HCT116 (cell line): ENCODE measurements at regions not wholly inside any gene's neighbourhood (a gene's known extent, or its start where the extent isn't known, plus 50 kb on each side); places are given as distances from the start of the nearest gene placed in this dataset.

Experiments
- ATAC-seq: fragments of 200-7000 bp; cut with Tn5 transposase; 2 replicates; pipeline ENCODE4 v1.9.1; 2020; ENCODE audit warnings: mild to moderate bottlenecking, moderate library complexity
- BruUV-seq: library from RNA; stranded (reverse); fragments of 400-500 nt; replicated peaks from 2 replicates; lab custom pipeline; 2021; lab: Mats Ljungman, UMichigan
- CTCF ChIA-PET: fragments of 300-600 bp; sonication (Branson Sonifier 250); formaldehyde crosslinking; loops from one replicate; lab custom pipeline; 2021; ENCODE audit warnings: antibody characterized with exemption; lab: Charles Lee
- POLR2A ChIA-PET: fragments of 300-600, 350-600 bp; sonication (Branson Sonifier 250); formaldehyde crosslinking; loops from one replicate; lab custom pipeline; 2021; ENCODE audit warnings: antibody characterized with exemption; lab: Charles Lee
- RAD21 ChIA-PET, 2 experiments: fragments of 300-600 bp; sonication (Branson Sonifier 250); formaldehyde crosslinking; loops; one replicate each; lab custom pipeline; 2023; ENCODE audit warnings: low total read pairs in 2 of 2; ENCODE audit not compliant: uncharacterized antibody in 2 of 2, unreplicated experiment in 2 of 2, low non-redundant PET in 1 of 2; lab: Charles Lee
- DNase-seq: peaks from one replicate; pipeline ENCODE4 v3.0.0-alpha.2; 2010; ENCODE audit warnings: low read depth, low spot score
- H2AFZ ChIP-seq: fragments of 200-600 bp; shearing (Covaris generic), sonication (generic); 2 replicates; pipeline ENCODE4 v1.6.1; 2017; ENCODE audit warnings: low read depth, mixed run types, mixed read lengths, antibody characterized with exemption, low read length; ENCODE audit not compliant: poor library complexity, severe bottlenecking
- H3K27ac ChIP-seq: 2 replicates; pipeline ENCODE4 v1.5.1; 2012; ENCODE audit warnings: low read depth, low read length
- H3K27me3 ChIP-seq: fragments of 200-600 bp; sonication (generic); 2 replicates; pipeline ENCODE4 v1.6.1; 2016; ENCODE audit warnings: mixed run types, low read length, mixed read lengths; ENCODE audit not compliant: insufficient read depth
- H3K36me3 ChIP-seq, 2 experiments: fragments of 200-500 bp in 1 of 2; fragments of 200-600 bp in 1 of 2; sonication (Bioruptor generic) in 1 of 2; sonication (generic) in 1 of 2; 2 replicates each; pipeline versions ENCODE4 v1.5.1 to v1.6.1; 2014 to 2016; ENCODE audit warnings: low read length in 2 of 2, inconsistent platforms in 1 of 2, mixed read lengths in 1 of 2, mixed run types in 1 of 2; ENCODE audit not compliant: insufficient read depth in 2 of 2, control insufficient read depth in 1 of 2
- H3K4me1 ChIP-seq, 2 experiments: fragments of 200-600 bp in 1 of 2; sonication (generic) in 1 of 2; 2 replicates each; pipeline versions ENCODE4 v1.5.1 to v1.6.1; 2012 to 2017; ENCODE audit warnings: low read length in 2 of 2, inconsistent platforms in 1 of 2, mild to moderate bottlenecking in 1 of 2, mixed read lengths in 1 of 2, mixed run types in 1 of 2, moderate library complexity in 1 of 2; ENCODE audit not compliant: insufficient read depth in 2 of 2, control insufficient read depth in 1 of 2
- H3K4me2 ChIP-seq: fragments of 200-600 bp; sonication (generic); 2 replicates; pipeline ENCODE4 v1.6.1; 2017; ENCODE audit warnings: mixed run types, low read length, mixed read lengths
- H3K4me3 ChIP-seq, 2 experiments: fragments of 200-600 bp in 1 of 2; sonication (generic) in 1 of 2; replicated peaks in 1 of 2; 2 replicates each; pipeline ENCODE4 v1.5.1; 2011 to 2016; ENCODE audit warnings: low read length in 2 of 2, control low read depth in 1 of 2, low read depth in 1 of 2, mild to moderate bottlenecking in 1 of 2, mixed read lengths in 1 of 2, mixed run types in 1 of 2
- H3K79me2 ChIP-seq: fragments of 200-600 bp; sonication (generic); 2 replicates; pipeline ENCODE4 v1.6.1; 2017; ENCODE audit warnings: mild to moderate bottlenecking, mixed run types, low read length, moderate library complexity, mixed read lengths; ENCODE audit not compliant: insufficient read depth
- H3K9ac ChIP-seq: fragments of 200-600 bp; sonication (generic); 2 replicates; pipeline ENCODE4 v1.6.1; 2016; ENCODE audit warnings: low read length, mixed read lengths
- H3K9me2 ChIP-seq: fragments of 200-600 bp; sonication (generic), shearing (Covaris generic); 2 replicates; pipeline ENCODE4 v1.6.1; 2017; ENCODE audit warnings: mixed run types, mild to moderate bottlenecking, moderate library complexity; ENCODE audit not compliant: insufficient read depth
- H3K9me3 ChIP-seq, 2 experiments: fragments of 200-500 bp in 1 of 2; fragments of 200-600 bp in 1 of 2; sonication (Bioruptor generic) in 1 of 2; sonication (generic) in 1 of 2; 2 replicates each; pipeline ENCODE4 v1.6.1; 2014 to 2017; ENCODE audit warnings: low read length in 2 of 2, mixed read lengths in 2 of 2, inconsistent platforms in 1 of 2, low read depth in 1 of 2, mild to moderate bottlenecking in 1 of 2, mixed run types in 1 of 2, moderate library complexity in 1 of 2; ENCODE audit not compliant: control insufficient read depth in 1 of 2, insufficient read depth in 1 of 2
- H4K20me1 ChIP-seq: fragments of 200-600 bp; sonication (generic), shearing (Covaris generic); 2 replicates; pipeline ENCODE4 v1.6.1; 2017; ENCODE audit warnings: mixed run types, mild to moderate bottlenecking, moderate library complexity; ENCODE audit not compliant: insufficient read depth
- ATF3 ChIP-seq: IDR thresholded peaks from 2 replicates; pipeline ENCODE4 v1.6.1; 2012
- CEBPB ChIP-seq: IDR thresholded peaks from 2 replicates; pipeline ENCODE4 v1.6.1; 2012; ENCODE audit warnings: low read depth
- EGR1 ChIP-seq: IDR thresholded peaks from 2 replicates; pipeline ENCODE4 v1.6.1; 2012; ENCODE audit warnings: low read depth
- EZH2 ChIP-seq: fragments of 200-600 bp; sonication (generic); IDR thresholded peaks from 2 replicates; pipeline ENCODE4 v1.6.1; 2017; ENCODE audit warnings: antibody characterized with exemption, mixed run types
- FOSL1 ChIP-seq: IDR thresholded peaks from 2 replicates; pipeline ENCODE4 v1.6.1; 2012; ENCODE audit warnings: low read depth
- JUND ChIP-seq: IDR thresholded peaks from 2 replicates; pipeline ENCODE4 v1.6.1; 2012
- POLR2A ChIP-seq: IDR thresholded peaks from 2 replicates; pipeline ENCODE4 v1.7.0; 2011; ENCODE audit warnings: borderline replicate concordance; ENCODE audit not compliant: insufficient read depth, insufficient read length; ENCODE audit errors: extremely low read depth
- SIN3A ChIP-seq: IDR thresholded peaks from 2 replicates; pipeline ENCODE4 v1.6.1; 2012; ENCODE audit warnings: low read depth
- SP1 ChIP-seq: IDR thresholded peaks from 2 replicates; pipeline ENCODE4 v1.6.1; 2012; ENCODE audit warnings: low read depth
- SRF ChIP-seq: IDR thresholded peaks from 2 replicates; pipeline ENCODE4 v1.6.1; 2012; ENCODE audit warnings: low read depth
- TCF7L2 ChIP-seq: IDR thresholded peaks from 2 replicates; pipeline ENCODE4 v1.7.0; 2011; ENCODE audit warnings: borderline replicate concordance, inconsistent platforms; ENCODE audit not compliant: insufficient read depth, insufficient read length; ENCODE audit errors: extremely low read depth
- YY1 ChIP-seq: IDR thresholded peaks from 2 replicates; pipeline ENCODE4 v1.6.1; 2011; ENCODE audit warnings: low read length, low read depth, moderate library complexity, mild to moderate bottlenecking; ENCODE audit not compliant: insufficient replicate concordance; ENCODE audit errors: extremely low read depth
- intact Hi-C: fragments of 100-400 bp; cut with micrococcal nuclease; formaldehyde crosslinking; loops from 2 replicates; pipeline ENCODE4 v1.10.0; 2022
- TF ChIP-seq, protein P1 (sequence below): IDR thresholded peaks from 2 replicates; pipeline ENCODE4 v1.6.1; 2012; ENCODE audit warnings: low read depth

DNA sequence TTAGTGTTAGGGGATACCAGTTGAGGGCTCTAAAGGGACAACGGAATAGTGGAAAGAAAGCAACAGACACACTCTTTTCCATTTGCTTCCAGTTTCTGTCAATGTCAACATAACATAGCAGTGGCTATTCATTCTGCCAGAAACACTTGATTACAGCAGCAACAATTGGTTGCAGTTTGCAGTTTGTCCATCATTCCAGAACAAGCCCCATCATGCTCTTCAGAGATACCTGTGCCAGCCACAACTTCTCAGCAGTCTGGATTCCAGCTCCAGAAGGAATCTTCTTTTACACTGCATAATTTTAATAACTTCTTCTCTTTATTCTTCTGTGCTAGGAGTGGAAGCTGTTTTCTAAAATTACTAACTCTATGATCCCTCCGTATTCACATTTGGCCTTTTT, 1521.4 kb downstream of the PLA2G4A start:
- H3K4me3 ChIP-seq = no peak overlapping the region
- no peaks in the 10 kb centered on the region for H3K9me3 ChIP-seq
- CTCF ChIA-PET = no interaction called here
- POLR2A ChIA-PET = no interaction called here
- no TSS peak for BruUV-seq
- no peaks in the 10 kb centered on the region for H3K79me2 ChIP-seq
- H2AFZ ChIP-seq = no peak overlapping the region
- ATAC-seq = no peak
- RAD21 ChIA-PET = no interaction called here
- TF ChIP-seq SRF (no peak), FOSL1 (no peak), POLR2A (no peak), JUND (no peak), EGR1 (no peak), ATF3 (no peak), SIN3A (no peak)
- H3K27me3 ChIP-seq = no peaks in the 10 kb centered on the region
- no peak overlapping the region for H3K27ac ChIP-seq
- intact Hi-C loops = no loop called here
- no peaks in the 10 kb centered on the region for H4K20me1 ChIP-seq
- no peak overlapping the region for H3K4me2 ChIP-seq
- H3K9ac ChIP-seq = no peak overlapping the region
- no peak for DNase-seq
- no peaks in the 10 kb centered on the region for H3K36me3 ChIP-seq
- no peaks in the 10 kb centered on the region for H3K9me2 ChIP-seq
- H3K4me1 ChIP-seq = no peaks in the 10 kb centered on the region

DNA sequence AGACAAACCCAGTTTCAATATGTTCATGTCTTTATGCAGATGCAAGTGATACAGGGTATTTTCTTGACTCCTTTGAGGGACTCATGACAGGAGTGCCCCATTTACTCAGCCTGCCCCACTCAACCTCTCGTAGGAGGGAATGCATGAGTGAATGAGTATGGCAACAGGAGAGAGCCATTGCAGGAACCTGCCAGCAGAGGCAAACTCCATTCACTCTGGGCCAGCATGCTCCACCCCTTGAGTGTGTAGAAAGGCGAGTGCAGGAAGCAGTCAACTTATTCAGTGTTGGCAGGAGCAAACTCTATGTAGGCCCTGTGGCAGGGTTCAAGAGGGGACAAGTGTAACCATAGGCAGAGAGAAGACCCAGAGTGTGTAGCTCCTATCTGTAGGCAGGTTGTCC, 1526.3 kb downstream of the PLA2G4A start:
- no TSS peak for BruUV-seq
- Histone ChIP-seq H3K27ac (no peak overlapping the region), H3K27me3 (no peaks in the 10 kb centered on the region), H3K9me3 (no peaks in the 10 kb centered on the region), H2AFZ (no peak overlapping the region), H3K9ac (no peak overlapping the region), H3K4me3 (no peak overlapping the region), H4K20me1 (no peaks in the 10 kb centered on the region), H3K4me1 (no peaks in the 10 kb centered on the region), H3K9me2 (no peaks in the 10 kb centered on the region), H3K79me2 (no peaks in the 10 kb centered on the region), H3K4me2 (no peak overlapping the region), H3K36me3 (no peaks in the 10 kb centered on the region)
- ChIA-PET RAD21 (no interaction called here), CTCF (no interaction called here), POLR2A (no interaction called here)
- ATAC-seq (peak; percentile 49), DNase-seq (no peak)
- TF ChIP-seq, protein P1, sequence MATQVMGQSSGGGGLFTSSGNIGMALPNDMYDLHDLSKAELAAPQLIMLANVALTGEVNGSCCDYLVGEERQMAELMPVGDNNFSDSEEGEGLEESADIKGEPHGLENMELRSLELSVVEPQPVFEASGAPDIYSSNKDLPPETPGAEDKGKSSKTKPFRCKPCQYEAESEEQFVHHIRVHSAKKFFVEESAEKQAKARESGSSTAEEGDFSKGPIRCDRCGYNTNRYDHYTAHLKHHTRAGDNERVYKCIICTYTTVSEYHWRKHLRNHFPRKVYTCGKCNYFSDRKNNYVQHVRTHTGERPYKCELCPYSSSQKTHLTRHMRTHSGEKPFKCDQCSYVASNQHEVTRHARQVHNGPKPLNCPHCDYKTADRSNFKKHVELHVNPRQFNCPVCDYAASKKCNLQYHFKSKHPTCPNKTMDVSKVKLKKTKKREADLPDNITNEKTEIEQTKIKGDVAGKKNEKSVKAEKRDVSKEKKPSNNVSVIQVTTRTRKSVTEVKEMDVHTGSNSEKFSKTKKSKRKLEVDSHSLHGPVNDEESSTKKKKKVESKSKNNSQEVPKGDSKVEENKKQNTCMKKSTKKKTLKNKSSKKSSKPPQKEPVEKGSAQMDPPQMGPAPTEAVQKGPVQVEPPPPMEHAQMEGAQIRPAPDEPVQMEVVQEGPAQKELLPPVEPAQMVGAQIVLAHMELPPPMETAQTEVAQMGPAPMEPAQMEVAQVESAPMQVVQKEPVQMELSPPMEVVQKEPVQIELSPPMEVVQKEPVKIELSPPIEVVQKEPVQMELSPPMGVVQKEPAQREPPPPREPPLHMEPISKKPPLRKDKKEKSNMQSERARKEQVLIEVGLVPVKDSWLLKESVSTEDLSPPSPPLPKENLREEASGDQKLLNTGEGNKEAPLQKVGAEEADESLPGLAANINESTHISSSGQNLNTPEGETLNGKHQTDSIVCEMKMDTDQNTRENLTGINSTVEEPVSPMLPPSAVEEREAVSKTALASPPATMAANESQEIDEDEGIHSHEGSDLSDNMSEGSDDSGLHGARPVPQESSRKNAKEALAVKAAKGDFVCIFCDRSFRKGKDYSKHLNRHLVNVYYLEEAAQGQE = no peak
- TF ChIP-seq YY1 = no peak
- TF ChIP-seq EGR1 = no peak
- no peak for TF ChIP-seq SP1
- no peak for TF ChIP-seq CEBPB
- TF ChIP-seq TCF7L2 = no peak
- no peak for TF ChIP-seq EZH2
- intact Hi-C loops = no loop called here
